ENCODE measurements at regions not wholly inside any gene's neighbourhood (a gene's known extent, or its start where the extent isn't known, plus 50 kb on each side); places are given as distances from the start of the nearest gene placed in this dataset.

DNA sequence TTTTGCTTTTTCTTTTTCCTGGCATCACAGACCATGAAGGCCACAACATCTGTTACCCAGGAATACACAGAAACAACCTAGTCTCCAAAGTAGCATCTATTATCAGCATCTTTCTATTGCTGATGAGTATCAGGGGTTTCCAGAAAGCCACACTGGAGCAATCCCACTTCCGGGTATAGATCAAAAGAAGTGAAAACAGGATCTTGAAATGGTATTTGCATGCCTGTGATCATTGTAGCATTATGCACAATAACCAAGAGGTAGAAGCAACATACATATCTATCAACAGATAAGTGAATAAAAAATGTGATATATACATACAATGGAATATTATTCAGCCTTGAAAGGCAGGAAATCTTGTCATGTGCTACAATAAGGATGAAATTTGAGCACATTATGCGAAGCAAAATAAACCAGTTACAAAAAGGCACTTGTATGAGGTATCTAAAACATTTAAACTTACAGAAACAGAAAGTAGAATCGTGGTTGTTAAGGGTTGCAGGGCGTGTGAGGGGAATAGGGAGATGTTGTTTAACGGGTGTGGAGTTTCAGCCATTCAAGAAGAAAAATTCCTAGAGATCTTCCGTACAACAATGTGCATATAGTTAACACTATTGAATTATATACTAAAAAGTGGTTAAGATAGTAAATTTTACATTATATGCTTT, 115.1 kb downstream of the KCNE4 start:
- intact Hi-C loops (cut with DNase I; ENCODE audit: low total_unique reads), result no loop called here
- no peak for DNase-seq (ENCODE audit: low spot score in 2 of 2)
- no peak overlapping the region for H3K4me3 ChIP-seq (ENCODE audit: low read depth, poor library complexity, severe bottlenecking)
- 88% methylated on average over 6 of the region's 6 CpGs for WGBS, 2 donors
- no peak for TF ChIP-seq POLR2A (IDR thresholded peaks at IDR 0.05)
- TF ChIP-seq, protein P1, sequence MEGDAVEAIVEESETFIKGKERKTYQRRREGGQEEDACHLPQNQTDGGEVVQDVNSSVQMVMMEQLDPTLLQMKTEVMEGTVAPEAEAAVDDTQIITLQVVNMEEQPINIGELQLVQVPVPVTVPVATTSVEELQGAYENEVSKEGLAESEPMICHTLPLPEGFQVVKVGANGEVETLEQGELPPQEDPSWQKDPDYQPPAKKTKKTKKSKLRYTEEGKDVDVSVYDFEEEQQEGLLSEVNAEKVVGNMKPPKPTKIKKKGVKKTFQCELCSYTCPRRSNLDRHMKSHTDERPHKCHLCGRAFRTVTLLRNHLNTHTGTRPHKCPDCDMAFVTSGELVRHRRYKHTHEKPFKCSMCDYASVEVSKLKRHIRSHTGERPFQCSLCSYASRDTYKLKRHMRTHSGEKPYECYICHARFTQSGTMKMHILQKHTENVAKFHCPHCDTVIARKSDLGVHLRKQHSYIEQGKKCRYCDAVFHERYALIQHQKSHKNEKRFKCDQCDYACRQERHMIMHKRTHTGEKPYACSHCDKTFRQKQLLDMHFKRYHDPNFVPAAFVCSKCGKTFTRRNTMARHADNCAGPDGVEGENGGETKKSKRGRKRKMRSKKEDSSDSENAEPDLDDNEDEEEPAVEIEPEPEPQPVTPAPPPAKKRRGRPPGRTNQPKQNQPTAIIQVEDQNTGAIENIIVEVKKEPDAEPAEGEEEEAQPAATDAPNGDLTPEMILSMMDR (IDR thresholded peaks at IDR 0.05), result no peak

DNA sequence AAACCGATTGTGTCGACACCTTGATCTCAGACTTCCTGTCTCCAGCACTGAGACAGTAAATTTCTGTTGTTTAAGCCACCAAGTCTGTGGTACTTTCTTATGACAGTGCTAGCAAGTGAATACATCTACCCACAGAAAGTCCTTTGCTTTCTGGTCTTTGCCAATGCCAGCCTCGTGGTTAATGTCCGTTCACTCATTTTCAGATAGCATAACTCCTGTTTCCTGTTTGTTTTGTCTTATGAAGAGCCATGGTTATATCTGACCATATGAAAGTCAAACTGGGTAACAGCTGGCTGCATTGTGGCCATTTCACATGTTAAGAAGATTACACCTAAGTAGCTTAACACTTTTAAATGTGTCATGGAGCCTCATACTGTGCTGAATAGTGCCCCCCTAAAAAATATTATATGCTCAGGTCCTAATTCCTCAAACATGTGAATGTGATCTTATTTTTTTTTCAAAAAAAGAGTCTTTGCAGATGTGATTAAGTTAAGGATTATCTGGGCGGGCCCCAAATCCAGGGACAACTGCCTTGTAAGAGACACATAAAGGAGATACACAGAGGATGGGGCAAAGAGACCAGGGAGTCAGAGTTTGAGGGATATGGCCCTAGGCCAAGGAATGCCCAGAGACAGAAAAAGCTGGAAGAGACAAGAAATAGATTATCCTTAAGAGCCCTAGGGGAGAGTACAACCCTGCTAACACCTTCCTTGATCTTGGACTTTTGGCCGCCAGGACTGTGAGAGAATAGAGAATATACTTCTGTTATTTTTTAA, 118.0 kb downstream of the KCNE4 start:
- DNase-seq (ENCODE audit: low spot score in 2 of 2), result no peak
- 75 to 78% methylated on average over 6 of the region's 6 CpGs for WGBS, 2 donors
- intact Hi-C loops (cut with DNase I; ENCODE audit: low total_unique reads), result no loop called here
- no peak for TF ChIP-seq POLR2A (IDR thresholded peaks at IDR 0.05)
- TF ChIP-seq, protein P1 (IDR thresholded peaks at IDR 0.05), result no peak
- H3K4me3 ChIP-seq (ENCODE audit: low read depth, poor library complexity, severe bottlenecking), result no peak overlapping the region

DNA sequence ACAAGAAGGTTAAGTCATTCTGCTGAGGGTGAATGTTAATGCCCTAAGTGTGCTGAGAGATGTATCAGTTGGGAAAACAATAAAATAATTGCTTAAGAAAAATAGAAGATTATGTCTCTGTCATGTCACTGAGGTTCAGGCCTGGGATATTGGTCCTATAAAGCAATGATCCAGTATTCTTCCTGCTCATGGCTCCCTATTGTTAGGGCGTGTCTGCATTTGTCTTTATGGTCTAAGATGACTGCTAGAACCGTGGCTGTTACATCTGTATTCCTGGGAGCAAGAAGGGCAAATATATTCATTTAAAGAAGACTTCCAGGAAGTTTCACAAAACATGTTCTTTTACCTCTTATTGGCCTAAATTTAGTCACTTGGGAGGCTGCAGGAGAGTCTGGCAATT, 125.0 kb downstream of the KCNE4 start:
- no peak for DNase-seq (ENCODE audit: low spot score in 2 of 2)
- 75 to 77% methylated on average over 2 of the region's 2 CpGs for WGBS, 2 donors
- no peak overlapping the region for H3K4me3 ChIP-seq (ENCODE audit: low read depth, poor library complexity, severe bottlenecking)
- TF ChIP-seq, protein P1 (IDR thresholded peaks at IDR 0.05), result no peak
- no peak for TF ChIP-seq POLR2A (IDR thresholded peaks at IDR 0.05)
- intact Hi-C loops (cut with DNase I; ENCODE audit: low total_unique reads), result no loop called here

DNA sequence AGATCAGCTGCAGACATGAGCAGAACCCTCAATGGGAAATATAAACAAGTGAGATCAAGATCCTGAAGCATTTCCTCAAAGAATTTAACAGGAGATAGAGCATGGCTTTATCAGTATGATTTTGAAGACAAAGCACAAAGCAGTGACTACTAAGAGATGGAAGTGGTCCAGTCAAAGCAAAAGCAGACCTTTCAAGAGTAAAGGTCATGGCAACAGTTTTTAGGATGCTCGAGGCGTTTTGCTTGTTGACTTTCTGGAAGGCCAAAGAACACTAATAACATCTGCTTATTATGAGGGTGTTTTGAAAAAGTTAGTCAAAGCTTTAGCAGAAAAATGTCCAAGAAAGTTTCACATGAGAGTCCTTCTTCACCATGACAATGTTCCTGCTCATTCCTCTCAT, 128.5 kb downstream of the KCNE4 start:
- TF ChIP-seq POLR2A (IDR thresholded peaks at IDR 0.05), result no peak
- TF ChIP-seq, protein P1 (IDR thresholded peaks at IDR 0.05), result no peak
- DNase-seq (ENCODE audit: low spot score in 2 of 2), result no peak
- WGBS, 2 donors, result 48 to 57% methylated on average over 2 of the region's 2 CpGs
- intact Hi-C loops (cut with DNase I; ENCODE audit: low total_unique reads), result no loop called here
- no peak overlapping the region for H3K4me3 ChIP-seq (ENCODE audit: low read depth, poor library complexity, severe bottlenecking)

DNA sequence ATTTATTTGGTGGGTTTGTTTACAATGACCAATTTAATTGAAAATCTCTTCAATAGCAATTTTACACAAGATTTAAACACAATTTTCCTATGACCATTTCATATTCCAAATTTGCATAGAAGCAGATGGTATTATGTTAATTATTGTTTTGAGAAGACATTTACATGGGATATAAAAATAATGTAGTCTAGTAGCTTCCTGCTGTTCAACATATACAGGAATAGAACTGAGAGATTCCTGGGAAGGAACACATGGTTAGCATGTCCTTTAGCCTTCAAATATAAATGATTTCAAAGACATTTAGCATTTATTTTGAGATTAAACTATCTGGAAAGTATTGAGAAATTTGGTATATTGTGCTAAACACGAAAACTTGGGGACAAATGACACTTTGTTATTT, 129.6 kb downstream of the KCNE4 start:
- WGBS, 2 donors, result 76 to 82% methylated on average over 1 of the region's 1 CpG
- DNase-seq (ENCODE audit: low spot score in 2 of 2), result no peak
- no peak overlapping the region for H3K4me3 ChIP-seq (ENCODE audit: low read depth, poor library complexity, severe bottlenecking)
- TF ChIP-seq, protein P1 (IDR thresholded peaks at IDR 0.05), result no peak
- no peak for TF ChIP-seq POLR2A (IDR thresholded peaks at IDR 0.05)
- intact Hi-C loops (cut with DNase I; ENCODE audit: low total_unique reads), result no loop called here
